ENCODE measurements at regions not wholly inside any gene's neighbourhood (a gene's known extent, or its start where the extent isn't known, plus 50 kb on each side); places are given as distances from the start of the nearest gene placed in this dataset.

DNA sequence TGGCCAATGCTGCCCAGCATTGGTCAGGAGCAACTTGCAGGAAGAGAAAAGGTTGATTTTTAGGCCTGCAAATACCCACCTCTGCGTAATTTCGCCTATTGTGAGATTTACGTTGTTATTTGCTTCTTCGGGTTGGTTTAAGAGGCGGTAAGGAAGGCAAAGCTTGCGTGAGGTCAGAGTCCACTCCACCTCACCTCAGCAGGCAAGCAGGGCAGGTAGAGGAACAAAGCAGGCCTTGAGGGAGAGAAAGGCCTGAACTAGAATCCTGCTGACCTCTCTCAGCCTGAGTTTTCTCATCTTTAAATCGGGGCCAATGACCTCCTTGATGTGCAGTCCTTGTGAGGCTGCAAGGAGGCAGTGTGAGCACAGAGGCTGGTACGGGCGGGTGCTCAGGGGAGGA lies 239.1 kb downstream of the CDC5L start:
- Mint-ChIP-seq H3K27me3 (ENCODE audit: insufficient read depth, unreplicated experiment) (no peaks in the 10 kb centered on the region), H3K4me3 (ENCODE audit: unreplicated experiment) (no peak overlapping the region), H3K27ac (ENCODE audit: low read depth, unreplicated experiment) (no peak overlapping the region), H3K9me3 (ENCODE audit: unreplicated experiment) (no peaks in the 10 kb centered on the region), H3K36me3 (ENCODE audit: insufficient read depth, unreplicated experiment) (no peaks in the 10 kb centered on the region), H3K4me1 (ENCODE audit: insufficient read depth, unreplicated experiment) (no peaks in the 10 kb centered on the region)
- intact Hi-C loops (cut with micrococcal nuclease): no loop called here
- DNase-seq (ENCODE audit: unreplicated experiment): no peak
- no TSS peak for BruUV-seq (replicated peaks)
- POLR2A ChIA-PET: no interaction called here
- TF ChIP-seq, protein P1, sequence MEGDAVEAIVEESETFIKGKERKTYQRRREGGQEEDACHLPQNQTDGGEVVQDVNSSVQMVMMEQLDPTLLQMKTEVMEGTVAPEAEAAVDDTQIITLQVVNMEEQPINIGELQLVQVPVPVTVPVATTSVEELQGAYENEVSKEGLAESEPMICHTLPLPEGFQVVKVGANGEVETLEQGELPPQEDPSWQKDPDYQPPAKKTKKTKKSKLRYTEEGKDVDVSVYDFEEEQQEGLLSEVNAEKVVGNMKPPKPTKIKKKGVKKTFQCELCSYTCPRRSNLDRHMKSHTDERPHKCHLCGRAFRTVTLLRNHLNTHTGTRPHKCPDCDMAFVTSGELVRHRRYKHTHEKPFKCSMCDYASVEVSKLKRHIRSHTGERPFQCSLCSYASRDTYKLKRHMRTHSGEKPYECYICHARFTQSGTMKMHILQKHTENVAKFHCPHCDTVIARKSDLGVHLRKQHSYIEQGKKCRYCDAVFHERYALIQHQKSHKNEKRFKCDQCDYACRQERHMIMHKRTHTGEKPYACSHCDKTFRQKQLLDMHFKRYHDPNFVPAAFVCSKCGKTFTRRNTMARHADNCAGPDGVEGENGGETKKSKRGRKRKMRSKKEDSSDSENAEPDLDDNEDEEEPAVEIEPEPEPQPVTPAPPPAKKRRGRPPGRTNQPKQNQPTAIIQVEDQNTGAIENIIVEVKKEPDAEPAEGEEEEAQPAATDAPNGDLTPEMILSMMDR (IDR thresholded peaks at IDR 0.05; ENCODE audit: unreplicated experiment): no peak
- CTCF ChIA-PET: interaction anchor here (4.8 kb wide), 1 partner anchor 13 kb away, joined by 21 read pairs; no protein-coding TSS in a partner anchor

DNA sequence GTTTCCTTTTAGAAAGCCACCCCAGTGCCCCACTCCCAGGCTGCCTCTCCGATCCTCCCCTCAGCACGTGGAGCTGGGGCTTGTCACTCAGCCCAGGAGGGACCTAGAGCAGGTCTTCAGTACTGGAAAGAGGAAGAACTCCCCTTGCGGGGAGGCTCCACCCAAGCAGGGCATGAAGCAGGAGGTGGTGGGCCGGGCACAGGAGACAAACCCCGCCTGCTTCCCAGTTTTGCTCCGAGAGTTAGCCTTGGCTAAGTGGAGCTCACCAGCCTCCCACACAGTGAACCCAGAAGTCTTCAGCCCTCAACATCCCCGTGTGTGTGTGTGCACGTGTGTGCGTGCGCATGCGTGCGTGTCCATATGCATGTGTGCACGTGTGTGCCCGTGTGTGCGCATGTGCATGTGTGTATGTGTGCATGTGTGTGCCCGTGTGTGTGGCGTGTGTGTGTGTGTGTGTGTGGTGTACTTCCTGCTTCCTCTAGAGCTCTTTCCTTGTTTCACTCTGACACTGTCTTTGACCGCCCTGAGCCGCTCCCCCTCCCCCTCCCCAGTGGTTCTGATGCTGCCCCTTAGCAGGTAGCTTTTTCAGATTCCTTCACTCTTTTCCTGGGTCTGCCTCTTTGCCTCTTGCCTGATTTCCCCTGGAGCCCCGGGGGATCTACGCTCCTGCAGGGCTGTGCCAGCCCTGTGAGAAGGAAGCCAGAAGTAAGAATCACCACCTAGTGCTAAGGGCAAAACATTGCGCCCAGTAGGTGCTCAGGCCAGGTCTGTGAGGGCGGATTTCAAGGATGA lies 239.8 kb downstream of the CDC5L start:
- H3K36me3 Mint-ChIP-seq (ENCODE audit: insufficient read depth, unreplicated experiment): no peaks in the 10 kb centered on the region
- H3K4me1 Mint-ChIP-seq (ENCODE audit: insufficient read depth, unreplicated experiment): no peaks in the 10 kb centered on the region
- intact Hi-C loops (cut with micrococcal nuclease): no loop called here
- H3K27me3 Mint-ChIP-seq (ENCODE audit: insufficient read depth, unreplicated experiment): no peaks in the 10 kb centered on the region
- BruUV-seq (replicated peaks): no TSS peak
- H3K4me3 Mint-ChIP-seq (ENCODE audit: unreplicated experiment): no peak overlapping the region
- no peak overlapping the region for H3K27ac Mint-ChIP-seq (ENCODE audit: low read depth, unreplicated experiment)
- no peak for DNase-seq (ENCODE audit: unreplicated experiment)
- TF ChIP-seq, protein P1 (IDR thresholded peaks at IDR 0.05; ENCODE audit: unreplicated experiment): no peak
- ChIA-PET POLR2A (no interaction called here), CTCF (interaction anchor here (0.8 to 4.8 kb wide), 2 partner anchors 14 to 1087 kb away, joined by 3 to 21 read pairs; no protein-coding TSS in a partner anchor)
- H3K9me3 Mint-ChIP-seq (ENCODE audit: unreplicated experiment): no peaks in the 10 kb centered on the region

DNA sequence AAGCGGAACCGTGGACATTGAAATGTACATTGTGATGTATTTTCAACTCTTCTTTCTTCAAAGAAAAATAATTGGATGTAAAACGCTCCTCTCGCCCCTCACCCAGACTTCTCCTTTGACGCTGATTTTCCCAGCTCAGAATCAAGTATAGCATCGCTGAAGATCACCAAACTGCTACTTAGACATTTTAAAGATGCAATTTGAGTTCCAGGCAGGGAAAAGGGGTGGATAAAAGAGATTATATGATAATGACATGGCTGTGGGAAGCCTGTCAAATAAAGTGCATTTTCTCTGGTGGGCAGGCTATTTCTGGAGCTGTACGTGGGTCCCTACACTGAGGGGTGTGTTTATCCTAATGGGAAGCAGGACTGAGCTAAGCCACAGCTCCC lies 240.4 kb downstream of the CDC5L start:
- Mint-ChIP-seq H3K9me3 (ENCODE audit: unreplicated experiment) (no peaks in the 10 kb centered on the region), H3K4me3 (ENCODE audit: unreplicated experiment) (no peak overlapping the region), H3K27ac (ENCODE audit: low read depth, unreplicated experiment) (no peak overlapping the region), H3K27me3 (ENCODE audit: insufficient read depth, unreplicated experiment) (no peaks in the 10 kb centered on the region), H3K36me3 (ENCODE audit: insufficient read depth, unreplicated experiment) (no peaks in the 10 kb centered on the region), H3K4me1 (ENCODE audit: insufficient read depth, unreplicated experiment) (no peaks in the 10 kb centered on the region)
- ChIA-PET CTCF (interaction anchor here (0.8 to 4.8 kb wide), 2 partner anchors 14 to 1087 kb away, joined by 3 to 21 read pairs; no protein-coding TSS in a partner anchor), POLR2A (no interaction called here)
- intact Hi-C loops (cut with micrococcal nuclease): no loop called here
- no TSS peak for BruUV-seq (replicated peaks)
- TF ChIP-seq, protein P1 (IDR thresholded peaks at IDR 0.05; ENCODE audit: unreplicated experiment): no peak
- DNase-seq (ENCODE audit: unreplicated experiment): no peak

DNA sequence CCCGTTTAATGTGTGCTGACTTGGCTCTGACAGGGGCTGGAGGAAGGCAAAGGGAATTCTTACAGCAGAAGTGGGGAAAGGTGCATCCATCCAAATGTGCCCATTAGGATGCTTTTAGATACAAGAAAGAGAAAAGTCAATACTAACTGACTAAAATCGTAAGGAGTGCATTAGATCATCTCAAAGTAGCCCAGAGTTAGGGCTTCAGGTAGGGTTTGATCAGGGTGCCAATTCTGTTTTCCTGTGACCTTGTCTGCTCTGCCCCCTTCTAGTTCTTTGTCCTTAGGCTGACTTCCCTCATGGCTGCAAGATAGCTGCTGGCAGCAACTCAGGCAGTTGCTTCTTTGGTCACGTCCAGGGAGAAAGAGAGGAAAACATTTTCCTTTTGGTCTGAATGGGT lies 240.8 kb downstream of the CDC5L start:
- CTCF ChIA-PET: interaction anchor here (4.1 to 4.8 kb wide), 2 partner anchors 10 to 15 kb away, joined by 21 to 34 read pairs; no protein-coding TSS in a partner anchor
- intact Hi-C loops (cut with micrococcal nuclease): no loop called here
- Mint-ChIP-seq H3K36me3 (ENCODE audit: insufficient read depth, unreplicated experiment) (no peaks in the 10 kb centered on the region), H3K27me3 (ENCODE audit: insufficient read depth, unreplicated experiment) (no peaks in the 10 kb centered on the region), H3K27ac (ENCODE audit: low read depth, unreplicated experiment) (no peak overlapping the region), H3K9me3 (ENCODE audit: unreplicated experiment) (no peaks in the 10 kb centered on the region), H3K4me1 (ENCODE audit: insufficient read depth, unreplicated experiment) (no peaks in the 10 kb centered on the region), H3K4me3 (ENCODE audit: unreplicated experiment) (no peak overlapping the region)
- BruUV-seq (replicated peaks): no TSS peak
- no peak for DNase-seq (ENCODE audit: unreplicated experiment)
- TF ChIP-seq, protein P1 (IDR thresholded peaks at IDR 0.05; ENCODE audit: unreplicated experiment): no peak
- POLR2A ChIA-PET: no interaction called here

Data from MCF 10A (cell line).